ENCODE measurements at regions not wholly inside any gene's neighbourhood (a gene's known extent, or its start where the extent isn't known, plus 50 kb on each side); places are given as distances from the start of the nearest gene placed in this dataset.

GRCh38 chr10:53697038-53697437, 924.5 kb upstream of the MBL2 start:
- no peak for TF ChIP-seq CTCF (optimal IDR thresholded peaks at IDR 0.05 in 1 of 3, IDR thresholded peaks at IDR 0.05 in 1 of 3, conservative IDR thresholded peaks at IDR 0.05 in 1 of 3; ENCODE audit: extremely low read depth in 1 of 3, insufficient read depth in 2 of 3, low read length in 3 of 3)
- TF ChIP-seq EZH2 (IDR thresholded peaks at IDR 0.05; ENCODE audit: low read length), result no peak
